ENCODE measurements at regions not wholly inside any gene's neighbourhood (a gene's known extent, or its start where the extent isn't known, plus 50 kb on each side); places are given as distances from the start of the nearest gene placed in this dataset.

DNA sequence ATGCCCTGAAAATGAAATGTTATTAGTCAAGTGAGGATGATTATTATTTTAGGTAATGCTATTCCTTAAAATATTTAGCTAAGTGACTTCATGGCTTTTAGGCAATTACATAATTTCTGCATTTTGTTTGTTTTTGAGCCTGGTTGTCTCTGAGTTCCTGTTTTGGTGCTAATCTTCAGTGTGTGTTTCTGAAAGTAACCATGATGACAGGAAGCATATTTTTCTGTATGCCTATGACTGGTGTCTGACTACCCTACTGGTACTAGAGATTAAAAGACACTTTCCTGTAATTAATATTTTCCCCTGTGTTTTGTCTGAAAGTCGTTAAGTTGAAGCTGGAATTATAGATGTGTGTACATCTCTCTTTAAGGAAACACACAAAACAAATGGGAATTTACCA, 295.0 kb upstream of the SPRED2 start:
- H3K79me2 ChIP-seq (ENCODE audit: insufficient read depth, low read length), result no peaks in the 10 kb centered on the region
- H4K20me1 ChIP-seq (ENCODE audit: insufficient read depth, low read length), result no peaks in the 10 kb centered on the region
- no peaks in the 10 kb centered on the region for H3K4me1 ChIP-seq (ENCODE audit: insufficient read depth, low read length)
- no peak overlapping the region for H3K4me2 ChIP-seq (ENCODE audit: insufficient read depth, low read length)
- H3K36me3 ChIP-seq (ENCODE audit: insufficient read depth, low read length), result no peaks in the 10 kb centered on the region
- no peaks in the 10 kb centered on the region for H3K9me3 ChIP-seq (ENCODE audit: low read depth, low read length)
- TF ChIP-seq, protein P1, sequence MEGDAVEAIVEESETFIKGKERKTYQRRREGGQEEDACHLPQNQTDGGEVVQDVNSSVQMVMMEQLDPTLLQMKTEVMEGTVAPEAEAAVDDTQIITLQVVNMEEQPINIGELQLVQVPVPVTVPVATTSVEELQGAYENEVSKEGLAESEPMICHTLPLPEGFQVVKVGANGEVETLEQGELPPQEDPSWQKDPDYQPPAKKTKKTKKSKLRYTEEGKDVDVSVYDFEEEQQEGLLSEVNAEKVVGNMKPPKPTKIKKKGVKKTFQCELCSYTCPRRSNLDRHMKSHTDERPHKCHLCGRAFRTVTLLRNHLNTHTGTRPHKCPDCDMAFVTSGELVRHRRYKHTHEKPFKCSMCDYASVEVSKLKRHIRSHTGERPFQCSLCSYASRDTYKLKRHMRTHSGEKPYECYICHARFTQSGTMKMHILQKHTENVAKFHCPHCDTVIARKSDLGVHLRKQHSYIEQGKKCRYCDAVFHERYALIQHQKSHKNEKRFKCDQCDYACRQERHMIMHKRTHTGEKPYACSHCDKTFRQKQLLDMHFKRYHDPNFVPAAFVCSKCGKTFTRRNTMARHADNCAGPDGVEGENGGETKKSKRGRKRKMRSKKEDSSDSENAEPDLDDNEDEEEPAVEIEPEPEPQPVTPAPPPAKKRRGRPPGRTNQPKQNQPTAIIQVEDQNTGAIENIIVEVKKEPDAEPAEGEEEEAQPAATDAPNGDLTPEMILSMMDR (IDR thresholded peaks at IDR 0.05; ENCODE audit: extremely low read depth, low read depth, low read length), result no peak
- no peak overlapping the region for H3K4me3 ChIP-seq (ENCODE audit: insufficient read depth, low read length)
- no peak overlapping the region for H2AFZ ChIP-seq (ENCODE audit: low read length)
- no peak overlapping the region for H3K27ac ChIP-seq (ENCODE audit: low read depth, low read length)
- DNase-seq (ENCODE audit: insufficient read length, low spot score, missing footprints), result no peak
- no peaks in the 10 kb centered on the region for H3K27me3 ChIP-seq (ENCODE audit: insufficient read depth, low read length)

- TF ChIP-seq, protein P1 (IDR thresholded peaks at IDR 0.05; ENCODE audit: extremely low read depth, low read depth, low read length), result no peak
- Histone ChIP-seq H3K4me3 (ENCODE audit: insufficient read depth, low read length) (no peak overlapping the region), H3K4me2 (ENCODE audit: insufficient read depth, low read length) (no peak overlapping the region), H3K27me3 (ENCODE audit: insufficient read depth, low read length) (no peaks in the 10 kb centered on the region), H3K36me3 (ENCODE audit: insufficient read depth, low read length) (no peaks in the 10 kb centered on the region), H3K9me3 (ENCODE audit: low read depth, low read length) (no peaks in the 10 kb centered on the region), H3K4me1 (ENCODE audit: insufficient read depth, low read length) (no peaks in the 10 kb centered on the region), H3K27ac (ENCODE audit: low read depth, low read length) (no peak overlapping the region), H3K79me2 (ENCODE audit: insufficient read depth, low read length) (no peaks in the 10 kb centered on the region), H2AFZ (ENCODE audit: low read length) (no peak overlapping the region), H4K20me1 (ENCODE audit: insufficient read depth, low read length) (no peaks in the 10 kb centered on the region)
- no peak for DNase-seq (ENCODE audit: insufficient read length, low spot score, missing footprints)
These were observed 292.4 kb upstream of the SPRED2 start for GRCh38 chr2:65724752-65725151.

DNA sequence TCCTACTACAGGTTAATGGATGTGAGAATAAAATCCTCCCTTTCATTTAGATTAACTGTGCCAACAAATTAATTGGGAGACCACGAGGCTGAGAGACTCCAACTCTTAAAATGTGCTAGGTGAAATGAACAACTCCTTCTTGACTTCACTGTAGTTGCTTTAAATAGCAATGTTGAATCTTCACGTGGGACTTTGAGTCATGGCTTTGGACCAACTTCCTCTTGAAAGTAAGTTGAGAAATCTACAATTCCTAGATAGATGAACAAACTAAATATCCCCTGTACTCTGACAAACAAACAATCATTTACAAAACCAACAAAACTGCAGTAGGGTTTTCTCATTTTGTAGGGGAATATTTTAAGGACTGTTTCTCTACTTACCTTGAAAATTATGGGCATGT, 291.9 kb upstream of the SPRED2 start:
- no peak overlapping the region for H3K27ac ChIP-seq (ENCODE audit: low read depth, low read length)
- no peak for DNase-seq (ENCODE audit: insufficient read length, low spot score, missing footprints)
- H3K9me3 ChIP-seq (ENCODE audit: low read depth, low read length), result no peaks in the 10 kb centered on the region
- H3K27me3 ChIP-seq (ENCODE audit: insufficient read depth, low read length), result no peaks in the 10 kb centered on the region
- H3K4me3 ChIP-seq (ENCODE audit: insufficient read depth, low read length), result no peak overlapping the region
- no peaks in the 10 kb centered on the region for H3K36me3 ChIP-seq (ENCODE audit: insufficient read depth, low read length)
- H4K20me1 ChIP-seq (ENCODE audit: insufficient read depth, low read length), result no peaks in the 10 kb centered on the region
- no peak overlapping the region for H3K4me2 ChIP-seq (ENCODE audit: insufficient read depth, low read length)
- no peak overlapping the region for H2AFZ ChIP-seq (ENCODE audit: low read length)
- TF ChIP-seq, protein P1 (IDR thresholded peaks at IDR 0.05; ENCODE audit: extremely low read depth, low read depth, low read length), result no peak
- no peaks in the 10 kb centered on the region for H3K4me1 ChIP-seq (ENCODE audit: insufficient read depth, low read length)
- no peaks in the 10 kb centered on the region for H3K79me2 ChIP-seq (ENCODE audit: insufficient read depth, low read length)

- DNase-seq (ENCODE audit: insufficient read length, low spot score, missing footprints), result no peak
- no peak overlapping the region for H2AFZ ChIP-seq (ENCODE audit: low read length)
- TF ChIP-seq, protein P1 (IDR thresholded peaks at IDR 0.05; ENCODE audit: extremely low read depth, low read depth, low read length), result peak; percentile 28
- no peaks in the 10 kb centered on the region for H4K20me1 ChIP-seq (ENCODE audit: insufficient read depth, low read length)
- no peaks in the 10 kb centered on the region for H3K79me2 ChIP-seq (ENCODE audit: insufficient read depth, low read length)
- no peak overlapping the region for H3K27ac ChIP-seq (ENCODE audit: low read depth, low read length)
- no peak overlapping the region for H3K4me2 ChIP-seq (ENCODE audit: insufficient read depth, low read length)
- H3K4me3 ChIP-seq (ENCODE audit: insufficient read depth, low read length), result no peak overlapping the region
- no peaks in the 10 kb centered on the region for H3K36me3 ChIP-seq (ENCODE audit: insufficient read depth, low read length)
- no peaks in the 10 kb centered on the region for H3K9me3 ChIP-seq (ENCODE audit: low read depth, low read length)
- no peaks in the 10 kb centered on the region for H3K27me3 ChIP-seq (ENCODE audit: insufficient read depth, low read length)
- no peaks in the 10 kb centered on the region for H3K4me1 ChIP-seq (ENCODE audit: insufficient read depth, low read length)
These were observed 289.8 kb upstream of the SPRED2 start for GRCh38 chr2:65722028-65722778.
